DND-41 (cell line): ENCODE measurements at regions not wholly inside any gene's neighbourhood (a gene's known extent, or its start where the extent isn't known, plus 50 kb on each side); places are given as distances from the start of the nearest gene placed in this dataset.

Source experiments
- ATAC-seq: fragments of 200-7000 bp; cut with Tn5 transposase; 3 replicates; pipeline ENCODE4 v1.9.1; 2021; ENCODE audit warnings: low read depth; ENCODE audit not compliant: insufficient read depth
- DNase-seq: peaks from one replicate; pipeline ENCODE4 v3.0.0-alpha.2; 2020
- H2AFZ ChIP-seq: 2 replicates; pipeline ENCODE4 v1.6.0; 2012; ENCODE audit warnings: low read depth, low read length
- H3K27ac ChIP-seq: 2 replicates; pipeline ENCODE4 v1.5.1; 2012; ENCODE audit warnings: low read length, inconsistent platforms
- H3K27me3 ChIP-seq: fragments of 200-600 bp; sonication (generic); 2 replicates; pipeline ENCODE4 v1.6.0; 2012; ENCODE audit warnings: low read length, mild to moderate bottlenecking, inconsistent platforms; ENCODE audit not compliant: insufficient read depth, poor library complexity
- H3K36me3 ChIP-seq: 2 replicates; pipeline ENCODE4 v1.5.1; 2012; ENCODE audit warnings: low read length, inconsistent platforms; ENCODE audit not compliant: insufficient read depth
- H3K4me1 ChIP-seq: 2 replicates; pipeline ENCODE4 v1.5.1; 2012; ENCODE audit warnings: mild to moderate bottlenecking, low read length; ENCODE audit not compliant: insufficient read depth
- H3K4me2 ChIP-seq: 2 replicates; pipeline ENCODE4 v1.6.0; 2012; ENCODE audit warnings: mild to moderate bottlenecking, moderate library complexity, low read length, inconsistent platforms; ENCODE audit not compliant: insufficient read depth
- H3K4me3 ChIP-seq, 2 experiments: fragments of 200-600 bp in 1 of 2; shearing (Covaris generic) in 1 of 2; 2 replicates each; pipeline ENCODE4 v1.5.1; 2012 to 2016; ENCODE audit warnings: inconsistent platforms in 2 of 2, low read length in 2 of 2, mild to moderate bottlenecking in 2 of 2, low read depth in 1 of 2, moderate library complexity in 1 of 2
- H3K79me2 ChIP-seq: 2 replicates; pipeline ENCODE4 v1.6.0; 2012; ENCODE audit warnings: low read length, inconsistent platforms; ENCODE audit not compliant: insufficient read depth
- H3K9ac ChIP-seq: 2 replicates; pipeline ENCODE4 v1.6.0; 2012; ENCODE audit warnings: low read depth, mild to moderate bottlenecking, inconsistent platforms, low read length, moderate library complexity
- H3K9me3 ChIP-seq: 2 replicates; pipeline ENCODE4 v1.5.1; 2012; ENCODE audit warnings: low read length, moderate library complexity, mild to moderate bottlenecking, inconsistent platforms; ENCODE audit not compliant: insufficient read depth, severe bottlenecking
- H4K20me1 ChIP-seq: 2 replicates; pipeline ENCODE4 v1.6.0; 2012; ENCODE audit warnings: low read length; ENCODE audit not compliant: insufficient read depth
- EZH2 ChIP-seq: IDR thresholded peaks from 3 replicates; pipeline ENCODE4 v1.6.1; 2012; ENCODE audit warnings: borderline replicate concordance, low read depth, mild to moderate bottlenecking, moderate library complexity, low read length, inconsistent platforms; ENCODE audit not compliant: severe bottlenecking
- TF ChIP-seq, protein P1 (sequence below): IDR thresholded peaks from 2 replicates; pipeline ENCODE4 v1.5.1; 2012; ENCODE audit warnings: borderline replicate concordance, low read length, moderate library complexity, mild to moderate bottlenecking; ENCODE audit not compliant: poor library complexity, severe bottlenecking; ENCODE audit errors: extremely low read depth

GRCh38 chr5:164345173-164345849 is 839.9 kb downstream of the MAT2B start:
- no peaks in the 10 kb centered on the region for H3K9me3 ChIP-seq
- ATAC-seq (no peak), DNase-seq (no peak)
- H3K27ac ChIP-seq: no peak overlapping the region
- no peak overlapping the region for H2AFZ ChIP-seq
- H3K4me1 ChIP-seq: no peaks in the 10 kb centered on the region
- H3K4me3 ChIP-seq: no peak overlapping the region
- no peaks in the 10 kb centered on the region for H4K20me1 ChIP-seq
- H3K36me3 ChIP-seq: no peaks in the 10 kb centered on the region
- no peaks in the 10 kb centered on the region for H3K27me3 ChIP-seq
- no peaks in the 10 kb centered on the region for H3K79me2 ChIP-seq
- no peak overlapping the region for H3K4me2 ChIP-seq
- H3K9ac ChIP-seq: no peak overlapping the region
- no peak for TF ChIP-seq EZH2
- TF ChIP-seq, protein P1, sequence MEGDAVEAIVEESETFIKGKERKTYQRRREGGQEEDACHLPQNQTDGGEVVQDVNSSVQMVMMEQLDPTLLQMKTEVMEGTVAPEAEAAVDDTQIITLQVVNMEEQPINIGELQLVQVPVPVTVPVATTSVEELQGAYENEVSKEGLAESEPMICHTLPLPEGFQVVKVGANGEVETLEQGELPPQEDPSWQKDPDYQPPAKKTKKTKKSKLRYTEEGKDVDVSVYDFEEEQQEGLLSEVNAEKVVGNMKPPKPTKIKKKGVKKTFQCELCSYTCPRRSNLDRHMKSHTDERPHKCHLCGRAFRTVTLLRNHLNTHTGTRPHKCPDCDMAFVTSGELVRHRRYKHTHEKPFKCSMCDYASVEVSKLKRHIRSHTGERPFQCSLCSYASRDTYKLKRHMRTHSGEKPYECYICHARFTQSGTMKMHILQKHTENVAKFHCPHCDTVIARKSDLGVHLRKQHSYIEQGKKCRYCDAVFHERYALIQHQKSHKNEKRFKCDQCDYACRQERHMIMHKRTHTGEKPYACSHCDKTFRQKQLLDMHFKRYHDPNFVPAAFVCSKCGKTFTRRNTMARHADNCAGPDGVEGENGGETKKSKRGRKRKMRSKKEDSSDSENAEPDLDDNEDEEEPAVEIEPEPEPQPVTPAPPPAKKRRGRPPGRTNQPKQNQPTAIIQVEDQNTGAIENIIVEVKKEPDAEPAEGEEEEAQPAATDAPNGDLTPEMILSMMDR: no peak

DNA sequence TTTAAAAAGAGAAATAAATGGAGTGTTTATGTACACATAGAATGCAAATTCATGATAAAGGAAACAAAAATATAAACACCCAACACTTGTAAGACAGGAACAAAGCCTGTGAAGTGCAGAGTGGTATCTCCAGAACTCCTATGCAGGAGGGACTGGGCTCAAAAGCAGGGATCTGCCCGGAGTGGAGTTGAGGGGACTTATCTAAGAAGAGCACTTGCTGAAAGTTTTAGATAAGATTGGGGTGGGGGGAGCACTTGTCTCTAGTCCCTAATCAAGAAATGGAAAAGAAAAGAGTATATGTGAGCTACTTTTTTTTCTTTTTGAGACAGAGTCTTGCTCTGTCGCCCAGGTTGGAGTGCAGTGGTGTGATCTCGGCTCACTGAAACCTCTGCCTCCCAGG is 840.4 kb downstream of the MAT2B start:
- H3K9ac ChIP-seq: no peak overlapping the region

DNA sequence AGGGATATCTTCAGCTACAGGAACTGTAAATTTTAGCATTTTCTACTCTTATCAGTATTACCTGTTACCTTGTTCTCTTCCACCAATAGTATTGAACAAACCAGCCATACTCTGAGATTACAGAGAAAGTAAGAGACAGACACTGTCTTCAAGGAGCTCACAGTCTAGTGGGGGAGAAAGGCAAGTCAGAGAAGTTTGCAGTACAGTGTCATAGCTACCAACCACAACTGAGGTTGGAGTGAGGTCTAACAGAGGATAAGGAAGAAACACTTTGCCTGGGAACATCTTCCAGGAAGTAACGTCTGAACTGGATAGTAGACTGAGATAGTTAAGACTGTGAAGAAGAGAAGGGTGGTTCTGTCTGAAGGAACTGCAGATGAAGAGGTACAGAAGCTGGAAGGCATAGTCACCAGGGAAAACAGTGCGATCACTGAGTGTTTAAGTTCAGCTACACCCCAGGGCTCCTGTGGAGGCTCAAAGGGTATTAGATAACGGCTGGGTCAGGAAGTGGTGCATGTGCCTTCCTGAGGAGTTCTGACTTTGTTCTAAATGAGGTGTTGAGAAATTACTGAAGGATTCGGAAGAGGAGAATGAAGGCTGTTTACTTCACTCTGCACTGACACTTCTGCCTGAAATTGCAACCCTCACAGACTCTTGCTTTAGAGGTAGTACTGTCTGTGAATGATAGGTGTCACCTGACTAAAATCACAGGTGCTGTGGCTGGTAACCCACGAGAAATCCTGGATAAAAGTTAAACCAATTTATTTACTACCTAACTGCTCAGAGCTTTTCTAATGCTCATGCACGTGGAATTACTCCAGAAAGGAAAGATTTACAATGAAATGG is 841.6 kb downstream of the MAT2B start:
- no peaks in the 10 kb centered on the region for H3K4me1 ChIP-seq
- no peak for ATAC-seq
- no peak for DNase-seq
- H3K9me3 ChIP-seq: no peaks in the 10 kb centered on the region
- no peaks in the 10 kb centered on the region for H3K27me3 ChIP-seq
- H3K9ac ChIP-seq: no peak overlapping the region
- no peak for TF ChIP-seq EZH2
- TF ChIP-seq, protein P1: no peak
- H4K20me1 ChIP-seq: no peaks in the 10 kb centered on the region
- H3K4me3 ChIP-seq: no peak overlapping the region
- no peak overlapping the region for H2AFZ ChIP-seq
- no peak overlapping the region for H3K4me2 ChIP-seq
- no peak overlapping the region for H3K27ac ChIP-seq
- no peaks in the 10 kb centered on the region for H3K36me3 ChIP-seq
- no peaks in the 10 kb centered on the region for H3K79me2 ChIP-seq

More for the DNA sequence above, 840.4 kb downstream of the MAT2B start:
- Histone ChIP-seq H3K4me2 (no peak overlapping the region), H3K4me3 (no peak overlapping the region), H4K20me1 (no peaks in the 10 kb centered on the region), H3K9me3 (no peaks in the 10 kb centered on the region), H3K27me3 (no peaks in the 10 kb centered on the region), H3K27ac (no peak overlapping the region), H3K79me2 (no peaks in the 10 kb centered on the region), H3K36me3 (no peaks in the 10 kb centered on the region), H3K4me1 (no peaks in the 10 kb centered on the region), H2AFZ (no peak overlapping the region)
- TF ChIP-seq, protein P1: no peak
- no peak for TF ChIP-seq EZH2
- ATAC-seq (no peak), DNase-seq (no peak)
